GM18868 (cell line): ENCODE measurements at regions not wholly inside any gene's neighbourhood (a gene's known extent, or its start where the extent isn't known, plus 50 kb on each side); places are given as distances from the start of the nearest gene placed in this dataset.

ENCODE experiments used
- ATAC-seq: cut with Tn5 transposase; IDR thresholded peaks from one replicate; pipeline ENCODE4 v1.9.1; 2021; ENCODE audit warnings: mild to moderate bottlenecking, moderate library complexity; ENCODE audit not compliant: unreplicated experiment

- ATAC-seq = no peak
These were observed 539.2 kb downstream of the ETS1 start for GRCh38 chr11:128048121-128048520.

- no peak for ATAC-seq
These were observed 540.3 kb downstream of the ETS1 start for GRCh38 chr11:128047026-128047425.

GRCh38 chr11:128046213-128046612, 541.1 kb downstream of the ETS1 start:
- ATAC-seq = no peak

GRCh38 chr11:128045094-128045725, 542.1 kb downstream of the ETS1 start:
- no peak for ATAC-seq

GRCh38 chr11:128042290-128042751, 545.0 kb downstream of the ETS1 start:
- ATAC-seq = no peak

GRCh38 chr11:128040603-128041002, 546.8 kb downstream of the ETS1 start:
- no peak for ATAC-seq

GRCh38 chr11:128039140-128040021, 548.0 kb downstream of the ETS1 start:
- peak; percentile 86 for ATAC-seq

GRCh38 chr11:128036556-128037093, 550.7 kb downstream of the ETS1 start:
- no peak for ATAC-seq

- no peak for ATAC-seq
These were observed 551.4 kb downstream of the ETS1 start for GRCh38 chr11:128036006-128036405.

GRCh38 chr11:128031538-128032134, 555.7 kb downstream of the ETS1 start:
- peak; percentile 93 for ATAC-seq

- ATAC-seq = no peak
These were observed 558.1 kb downstream of the ETS1 start for GRCh38 chr11:128029219-128029722.

GRCh38 chr11:128026596-128026995, 560.8 kb downstream of the ETS1 start:
- ATAC-seq = no peak

- ATAC-seq = no peak
These were observed 564.6 kb downstream of the ETS1 start for GRCh38 chr11:128022761-128023160.

GRCh38 chr11:128022007-128022368, 565.4 kb downstream of the ETS1 start:
- peak; percentile 62 for ATAC-seq

GRCh38 chr11:128021349-128022006, 565.9 kb downstream of the ETS1 start:
- ATAC-seq = peak; percentile 18

GRCh38 chr11:128018692-128019091, 568.7 kb downstream of the ETS1 start:
- ATAC-seq = no peak

GRCh38 chr11:128005562-128005961, 581.8 kb downstream of the ETS1 start:
- ATAC-seq = no peak

- no peak for ATAC-seq
These were observed 588.9 kb downstream of the ETS1 start for GRCh38 chr11:127998421-127998820.

GRCh38 chr11:127997594-127997993, 589.8 kb downstream of the ETS1 start:
- no peak for ATAC-seq

GRCh38 chr11:127996825-127997224, 590.5 kb downstream of the ETS1 start:
- ATAC-seq = no peak

- no peak for ATAC-seq
These were observed 591.4 kb downstream of the ETS1 start for GRCh38 chr11:127995921-127996320.
